HepG2 (cell line): ENCODE measurements at regions not wholly inside any gene's neighbourhood (a gene's known extent, or its start where the extent isn't known, plus 50 kb on each side); places are given as distances from the start of the nearest gene placed in this dataset.

Source experiments
- FOXP4 ChIP-seq: sonication (generic); formaldehyde crosslinking; IDR thresholded peaks from 2 replicates; pipeline ENCODE4 v1.4.0; 2020; ENCODE audit warnings: missing genetic modification reagents
- MNT ChIP-seq: fragments of 450-650 bp; IDR thresholded peaks from 2 replicates; pipeline ENCODE4 v1.6.1; 2016
- PRDM10 ChIP-seq: sonication (generic); formaldehyde crosslinking; IDR thresholded peaks from 2 replicates; pipeline ENCODE4 v1.4.0; 2020; ENCODE audit warnings: low read depth, missing genetic modification reagents
- U2AF2 ChIP-seq: fragments of 200-400 bp; formaldehyde crosslinking; IDR thresholded peaks from 2 replicates; pipeline ENCODE4 v1.6.1; 2017; ENCODE audit warnings: low read depth, mild to moderate bottlenecking, low read length
- ZNF580 ChIP-seq: IDR thresholded peaks from 2 replicates; pipeline ENCODE4 v1.6.1; 2016; ENCODE audit warnings: low read depth, borderline replicate concordance
- ZNF773 ChIP-seq: sonication (generic); formaldehyde crosslinking; IDR thresholded peaks from 2 replicates; pipeline ENCODE4 v1.4.0; 2020; ENCODE audit warnings: missing genetic modification reagents, borderline replicate concordance

GRCh38 chr3:182248349-182248880, 536.7 kb downstream of the SOX2 start (continued):
- TF ChIP-seq PRDM10 (CRISPR knock-in tag) (no peak), ZNF580 (CRISPR knock-in tag) (no peak), FOXP4 (CRISPR knock-in tag) (no peak), ZNF773 (CRISPR knock-in tag) (no peak), MNT (no peak), U2AF2 (no peak)
